Endodermal cell (in vitro differentiated cells): ENCODE measurements at regions not wholly inside any gene's neighbourhood (a gene's known extent, or its start where the extent isn't known, plus 50 kb on each side); places are given as distances from the start of the nearest gene placed in this dataset.

ENCODE experiments used
- DNase-seq: peaks from one replicate; pipeline ENCODE4 v3.0.0-alpha.2; 2017
- H3K27ac ChIP-seq: 2 replicates; pipeline ENCODE4 v1.5.1; 2013; ENCODE audit warnings: mild to moderate bottlenecking, low read depth, low read length, moderate library complexity
- H3K27me3 ChIP-seq: 2 replicates; pipeline ENCODE4 v1.6.1; 2013; ENCODE audit warnings: mild to moderate bottlenecking, low read length, moderate library complexity; ENCODE audit not compliant: insufficient read depth, control insufficient read depth, poor library complexity, severe bottlenecking
- H3K36me3 ChIP-seq: 2 replicates; pipeline ENCODE4 v1.7.0; 2013; ENCODE audit warnings: mild to moderate bottlenecking, low read length, moderate library complexity; ENCODE audit not compliant: control insufficient read depth, insufficient read depth
- H3K4me1 ChIP-seq: one replicate; pipeline ENCODE4 v1.7.0; 2013; ENCODE audit warnings: low read length; ENCODE audit not compliant: control insufficient read depth, insufficient read depth
- H3K4me3 ChIP-seq: 2 replicates; pipeline ENCODE4 v1.5.1; 2013; ENCODE audit warnings: mild to moderate bottlenecking, low read length, moderate library complexity
- H3K9ac ChIP-seq: 2 replicates; pipeline ENCODE4 v1.6.1; 2013; ENCODE audit warnings: mild to moderate bottlenecking, low read length, moderate library complexity; ENCODE audit not compliant: poor library complexity, severe bottlenecking; ENCODE audit errors: extremely low read depth
- H3K9me3 ChIP-seq: 2 replicates; pipeline ENCODE4 v1.6.1; 2013; ENCODE audit warnings: mild to moderate bottlenecking, low read length, moderate library complexity; ENCODE audit not compliant: control insufficient read depth
- H3K27ac Mint-ChIP-seq: 2 replicates; pipeline ENCODE4 v1.8.0; 2020; ENCODE audit warnings: mixed read lengths
- H3K27me3 Mint-ChIP-seq: 2 replicates; pipeline ENCODE4 v1.8.0; 2021; ENCODE audit warnings: mild to moderate bottlenecking, mixed read lengths; ENCODE audit not compliant: insufficient read depth
- H3K36me3 Mint-ChIP-seq: 2 replicates; pipeline ENCODE4 v1.8.0; 2020; ENCODE audit warnings: low read depth, mixed read lengths
- H3K4me1 Mint-ChIP-seq: 2 replicates; pipeline ENCODE4 v1.8.0; 2020; ENCODE audit warnings: mixed read lengths
- H3K4me3 Mint-ChIP-seq: 2 replicates; pipeline ENCODE4 v1.8.0; 2020; ENCODE audit warnings: mild to moderate bottlenecking, moderate library complexity, mixed read lengths
- H3K9me3 Mint-ChIP-seq: 2 replicates; pipeline ENCODE4 v1.8.0; 2020; ENCODE audit warnings: mild to moderate bottlenecking, mixed read lengths
- CTCF ChIP-seq: fragments of 200-600 bp; sonication (generic); conservative IDR thresholded peaks from 2 replicates; pipeline ENCODE4 v1.5.0; 2021; ENCODE audit warnings: antibody characterized with exemption, mild to moderate bottlenecking
- WGBS, 2 experiments: methylation state at CpG; one replicate each; pipeline versions ENCODE4 v1.1.5 to v1.1.7; 2013; ENCODE audit warnings: missing lambda C conversion rate in 2 of 2, mixed read lengths in 1 of 2; ENCODE audit not compliant: insufficient coverage in 1 of 2, insufficient read length in 1 of 2; 5-methylcytosine and 5-hydroxymethylcytosine counted together

DNA sequence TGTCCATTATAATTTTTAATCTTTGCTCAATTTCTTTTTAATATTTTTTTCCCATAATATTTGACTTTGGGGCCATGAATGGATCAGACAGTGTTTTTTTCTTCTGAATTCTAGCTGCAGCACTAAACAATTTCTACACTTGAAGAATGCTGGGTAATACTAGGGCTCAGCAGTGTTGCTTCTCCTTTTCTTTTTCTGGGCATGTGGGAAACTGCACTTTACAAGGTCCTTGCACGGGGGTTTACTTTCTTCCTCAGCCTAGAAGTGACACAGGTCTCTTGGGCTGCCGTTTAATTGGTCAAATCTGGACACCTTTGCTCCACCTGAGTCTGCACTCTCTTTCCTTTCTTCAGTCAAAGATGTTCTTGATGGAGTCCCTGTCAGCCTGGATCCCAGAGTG lies 135.4 kb upstream of the APCDD1 start:
- Histone ChIP-seq H3K9ac (no peak overlapping the region), H3K27me3 (no peaks in the 10 kb centered on the region), H3K27ac (no peak overlapping the region), H3K36me3 (no peaks in the 10 kb centered on the region), H3K4me3 (no peak overlapping the region), H3K9me3 (peaks cover 23% of the 10 kb centered on the region), H3K4me1 (no peaks in the 10 kb centered on the region)
- peaks cover 15% of the 10 kb centered on the region for H3K4me1 Mint-ChIP-seq
- no peak for DNase-seq
- no peak overlapping the region for H3K27ac Mint-ChIP-seq
- H3K4me3 Mint-ChIP-seq = no peak overlapping the region
- H3K27me3 Mint-ChIP-seq = no peaks in the 10 kb centered on the region
- no peak for TF ChIP-seq CTCF
- peaks cover 10% of the 10 kb centered on the region for H3K9me3 Mint-ChIP-seq
- no peaks in the 10 kb centered on the region for H3K36me3 Mint-ChIP-seq
- 87 to 91% methylated on average over 2 of the region's 2 CpGs for WGBS, 2 experiments

DNA sequence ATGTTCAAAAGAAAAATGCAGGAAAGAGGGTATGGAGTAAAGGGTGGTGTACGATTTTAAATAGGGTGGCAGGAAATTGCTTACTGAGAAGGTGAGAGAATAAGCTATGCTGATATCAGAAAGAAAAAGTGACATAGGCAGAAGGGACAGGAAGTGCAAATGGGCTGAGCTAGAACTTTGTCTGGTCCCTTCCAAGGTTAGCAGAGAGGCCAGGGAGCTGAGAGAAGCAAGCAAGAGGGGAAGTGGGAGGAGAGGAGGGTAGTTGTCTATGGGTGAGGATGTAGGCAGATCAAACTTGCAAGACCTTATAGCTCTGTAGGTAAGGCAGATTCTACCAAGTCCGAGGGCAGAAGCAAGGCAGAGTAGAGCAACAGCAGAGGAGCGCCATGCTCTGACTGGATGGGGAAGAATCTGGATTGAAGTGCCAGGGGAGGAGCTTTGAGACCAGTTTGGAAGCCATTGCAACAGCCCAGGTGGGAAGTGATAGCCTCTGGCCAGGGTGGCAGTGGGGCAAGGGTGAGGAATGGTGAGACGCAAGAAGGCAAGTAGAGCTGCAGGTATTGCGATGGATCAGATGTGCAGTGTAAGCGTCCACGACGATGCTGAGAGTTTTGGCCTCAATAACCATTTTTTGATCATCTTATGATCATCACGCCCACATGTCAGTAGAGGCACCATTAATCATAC lies 134.4 kb upstream of the APCDD1 start:
- H3K27ac Mint-ChIP-seq = no peak overlapping the region
- H3K36me3 Mint-ChIP-seq = no peaks in the 10 kb centered on the region
- peaks cover 23% of the 10 kb centered on the region for H3K9me3 ChIP-seq
- no peak overlapping the region for H3K27ac ChIP-seq
- no peaks in the 10 kb centered on the region for H3K27me3 ChIP-seq
- DNase-seq = no peak
- peaks cover 10% of the 10 kb centered on the region for H3K9me3 Mint-ChIP-seq
- H3K36me3 ChIP-seq = no peaks in the 10 kb centered on the region
- TF ChIP-seq CTCF = no peak
- WGBS, 2 experiments = 98 to 99% methylated on average over 9 of the region's 9 CpGs
- no peak overlapping the region for H3K4me3 ChIP-seq
- peaks cover 15% of the 10 kb centered on the region for H3K4me1 Mint-ChIP-seq
- no peak overlapping the region for H3K4me3 Mint-ChIP-seq
- H3K9ac ChIP-seq = no peak overlapping the region
- H3K27me3 Mint-ChIP-seq = no peaks in the 10 kb centered on the region
- no peaks in the 10 kb centered on the region for H3K4me1 ChIP-seq

DNA sequence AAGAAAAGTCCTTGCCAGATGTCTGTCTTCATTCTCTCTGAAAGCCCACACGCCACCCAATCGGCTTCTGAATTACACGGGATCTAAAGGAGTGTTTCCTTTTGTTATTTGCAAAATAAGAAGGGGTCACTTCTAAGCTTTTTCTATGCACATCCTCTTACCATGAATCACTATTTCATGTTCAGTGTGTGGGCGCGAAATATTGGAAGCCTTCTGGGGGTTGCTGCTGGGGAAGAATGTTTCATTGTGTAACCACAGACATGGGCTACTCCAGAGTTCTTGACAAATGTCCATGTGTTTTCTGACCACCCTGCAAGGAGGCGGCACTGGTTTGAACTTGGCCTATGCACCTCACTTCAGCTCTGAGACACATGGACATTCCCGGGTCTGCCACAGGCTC lies 133.6 kb upstream of the APCDD1 start:
- Histone ChIP-seq H3K9ac (no peak overlapping the region), H3K36me3 (no peaks in the 10 kb centered on the region), H3K27me3 (no peaks in the 10 kb centered on the region), H3K9me3 (peaks cover 19% of the 10 kb centered on the region), H3K4me3 (no peak overlapping the region), H3K27ac (no peak overlapping the region), H3K4me1 (no peaks in the 10 kb centered on the region)
- Mint-ChIP-seq H3K27me3 (no peaks in the 10 kb centered on the region), H3K36me3 (no peaks in the 10 kb centered on the region), H3K4me1 (peaks cover 15% of the 10 kb centered on the region), H3K4me3 (no peak overlapping the region), H3K27ac (no peak overlapping the region), H3K9me3 (peaks cover 7% of the 10 kb centered on the region)
- DNase-seq = no peak
- no peak for TF ChIP-seq CTCF
- 96 to 100% methylated on average over 4 to 7 of the region's 7 CpGs for WGBS, 2 experiments
